NCI-H1417 treated with DMSO at 0.1 percent for 48 hours (cell line): ENCODE measurements at regions not wholly inside any gene's neighbourhood (a gene's known extent, or its start where the extent isn't known, plus 50 kb on each side); places are given as distances from the start of the nearest gene placed in this dataset.

Source experiments
- DNase-seq: peaks from one replicate; lab custom pipeline; 2025; lab: John Stamatoyannopoulos, UW

- no peak for DNase-seq
Measured at GRCh38 chr13:73966331-73966730, 167.9 kb downstream of the KLF12 start.

DNA sequence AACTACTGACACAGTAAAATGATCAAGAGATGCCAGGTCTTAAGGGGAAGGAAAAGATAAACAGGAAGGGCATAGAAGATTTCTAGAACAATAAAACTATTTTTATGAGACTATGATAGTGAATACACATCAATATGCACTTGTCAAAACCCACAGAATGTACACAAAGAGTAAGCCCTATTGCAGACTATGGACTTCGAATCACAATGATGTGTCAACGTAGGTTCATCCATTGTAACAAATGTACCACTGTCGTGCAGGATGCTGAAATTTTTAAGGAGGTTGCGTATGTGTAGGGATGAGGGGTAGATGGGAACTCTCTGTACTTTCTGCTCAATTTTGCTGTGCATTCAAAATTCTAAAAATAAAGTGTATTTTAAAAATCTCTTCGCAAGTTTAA is 171.9 kb downstream of the KLF12 start:
- no peak for DNase-seq

DNA sequence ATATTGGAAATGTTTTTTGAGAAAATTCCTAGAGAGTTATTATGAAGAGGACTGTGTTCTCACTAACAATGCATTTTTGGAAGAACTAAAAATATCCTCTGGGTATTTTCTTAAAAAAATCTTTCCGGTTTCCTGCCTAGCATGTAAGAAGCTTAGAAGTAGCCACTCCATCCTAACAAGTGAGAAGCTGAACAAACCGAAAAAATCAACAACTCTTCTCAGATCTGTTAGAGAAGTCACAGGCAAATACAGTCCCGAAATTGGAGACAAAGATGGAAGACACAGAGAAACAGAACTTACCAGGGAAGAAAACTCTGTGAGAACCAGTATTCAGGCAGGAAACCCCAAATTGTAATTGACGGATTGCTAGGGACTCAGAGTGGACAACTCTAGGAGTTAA is 173.0 kb downstream of the KLF12 start:
- DNase-seq, result no peak

- no peak for DNase-seq
Measured at GRCh38 chr13:73960474-73960873, 173.7 kb downstream of the KLF12 start.

DNA sequence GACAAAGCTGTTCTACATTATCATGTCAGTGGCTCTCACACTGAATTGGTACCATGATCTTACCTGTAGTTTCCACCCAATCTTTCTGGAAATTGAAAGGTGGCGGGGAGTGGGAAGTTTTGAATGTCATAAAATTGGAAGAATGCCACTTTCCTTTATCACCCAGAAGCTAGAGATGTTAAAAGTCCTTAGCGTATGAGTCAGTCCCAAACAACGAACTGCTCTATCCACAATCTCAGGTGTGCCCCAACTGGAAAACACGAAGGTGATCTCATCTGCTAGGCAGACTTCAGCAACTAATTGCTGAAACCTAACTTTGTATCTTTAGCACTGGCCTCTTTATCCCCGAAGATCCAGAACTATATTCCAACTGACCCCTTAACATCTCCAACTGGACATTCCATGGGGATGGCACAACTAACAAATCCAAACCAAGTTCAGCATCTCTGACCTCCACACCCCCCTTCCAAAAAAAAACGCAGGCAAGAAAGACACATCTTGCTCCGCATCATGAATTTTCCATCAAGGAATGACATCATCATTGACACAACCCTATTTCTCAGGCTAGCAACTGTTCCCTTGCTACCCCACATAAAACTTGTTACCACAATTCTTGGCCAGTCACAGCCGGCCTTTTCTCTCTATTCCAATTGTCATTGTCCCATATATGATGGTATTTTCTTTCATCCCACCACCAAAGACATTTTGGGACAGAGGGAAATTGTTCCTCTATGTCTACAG is 175.4 kb downstream of the KLF12 start:
- DNase-seq, result no peak

DNA sequence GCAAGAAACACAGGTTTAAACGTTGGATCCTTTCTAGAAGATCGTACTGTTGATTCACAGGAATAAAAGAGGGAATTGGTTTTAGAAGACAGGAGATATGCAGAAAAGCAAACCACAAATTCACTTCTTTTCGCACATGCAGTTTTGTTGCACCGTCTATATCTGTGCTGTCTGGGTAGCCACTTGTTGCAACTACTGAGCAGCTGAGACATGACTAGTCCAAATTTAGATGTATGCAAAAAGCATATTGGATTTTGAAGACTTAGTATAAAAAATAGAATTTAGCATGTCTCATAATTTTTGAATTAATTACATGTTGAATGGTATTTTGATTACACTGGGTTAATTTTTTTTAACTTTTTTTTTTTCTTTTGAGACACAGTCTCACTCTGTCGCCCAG is 176.3 kb downstream of the KLF12 start:
- DNase-seq, result no peak

GRCh38 chr13:73956795-73957408 is 177.3 kb downstream of the KLF12 start:
- DNase-seq, result no peak

- DNase-seq, result no peak
Measured at GRCh38 chr13:73955977-73956500, 178.2 kb downstream of the KLF12 start.

- no peak for DNase-seq
Measured at GRCh38 chr13:73954808-73955207, 179.4 kb downstream of the KLF12 start.

DNA sequence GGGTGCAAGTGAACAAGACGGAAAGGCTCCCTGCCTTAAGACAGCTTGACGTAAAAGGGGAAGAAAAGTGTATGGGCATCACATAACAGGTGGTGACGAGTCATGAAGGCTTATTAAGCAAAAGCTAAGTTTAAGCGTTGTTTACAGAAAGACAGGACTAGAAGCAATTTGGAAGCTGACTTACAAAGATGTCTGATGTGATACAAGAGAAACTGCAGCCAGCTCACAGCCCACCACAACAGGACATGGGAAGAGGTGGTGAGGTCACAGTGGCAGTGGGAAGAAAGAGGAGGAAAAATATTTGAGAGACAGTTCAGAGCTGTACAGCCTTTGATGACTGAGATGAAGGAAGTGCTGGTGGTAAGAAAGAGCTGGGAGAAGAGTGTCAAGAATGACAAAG is 181.6 kb downstream of the KLF12 start:
- DNase-seq, result no peak

- no peak for DNase-seq
Measured at GRCh38 chr13:73948848-73949529, 185.2 kb downstream of the KLF12 start.

GRCh38 chr13:73945871-73946270 is 188.3 kb downstream of the KLF12 start:
- DNase-seq, result no peak

DNA sequence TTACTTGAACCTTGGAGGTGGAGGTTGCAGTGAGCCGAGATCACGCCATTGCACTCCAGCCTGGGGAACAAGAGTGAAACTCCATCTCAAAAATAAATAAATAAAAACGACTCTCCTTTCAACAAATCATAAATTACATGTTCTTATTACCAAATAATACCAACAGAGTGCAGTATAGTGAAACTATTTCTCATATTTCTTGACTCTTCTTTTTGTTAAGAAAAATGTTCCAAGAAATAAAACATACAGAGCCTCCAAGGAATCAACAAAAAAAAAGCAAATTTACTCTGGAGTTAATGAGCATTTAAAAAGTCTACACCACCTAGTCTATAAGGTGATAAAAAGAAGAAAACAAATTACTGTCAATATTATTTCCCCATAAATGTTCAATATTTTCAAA is 188.8 kb downstream of the KLF12 start:
- no peak for DNase-seq

DNA sequence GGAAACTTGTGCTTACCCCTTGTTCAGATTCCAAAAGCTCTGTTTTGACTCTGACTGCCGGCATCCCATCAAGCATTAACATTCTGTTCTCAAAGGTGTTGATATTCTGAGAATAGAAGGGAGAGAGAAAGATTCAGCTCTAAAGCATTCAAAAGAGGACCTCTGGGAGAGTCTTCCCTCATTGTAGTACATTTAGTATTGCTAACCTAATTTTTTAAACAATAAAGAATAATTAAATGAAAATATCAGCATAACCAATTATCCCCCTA is 190.3 kb downstream of the KLF12 start:
- no peak for DNase-seq

DNA sequence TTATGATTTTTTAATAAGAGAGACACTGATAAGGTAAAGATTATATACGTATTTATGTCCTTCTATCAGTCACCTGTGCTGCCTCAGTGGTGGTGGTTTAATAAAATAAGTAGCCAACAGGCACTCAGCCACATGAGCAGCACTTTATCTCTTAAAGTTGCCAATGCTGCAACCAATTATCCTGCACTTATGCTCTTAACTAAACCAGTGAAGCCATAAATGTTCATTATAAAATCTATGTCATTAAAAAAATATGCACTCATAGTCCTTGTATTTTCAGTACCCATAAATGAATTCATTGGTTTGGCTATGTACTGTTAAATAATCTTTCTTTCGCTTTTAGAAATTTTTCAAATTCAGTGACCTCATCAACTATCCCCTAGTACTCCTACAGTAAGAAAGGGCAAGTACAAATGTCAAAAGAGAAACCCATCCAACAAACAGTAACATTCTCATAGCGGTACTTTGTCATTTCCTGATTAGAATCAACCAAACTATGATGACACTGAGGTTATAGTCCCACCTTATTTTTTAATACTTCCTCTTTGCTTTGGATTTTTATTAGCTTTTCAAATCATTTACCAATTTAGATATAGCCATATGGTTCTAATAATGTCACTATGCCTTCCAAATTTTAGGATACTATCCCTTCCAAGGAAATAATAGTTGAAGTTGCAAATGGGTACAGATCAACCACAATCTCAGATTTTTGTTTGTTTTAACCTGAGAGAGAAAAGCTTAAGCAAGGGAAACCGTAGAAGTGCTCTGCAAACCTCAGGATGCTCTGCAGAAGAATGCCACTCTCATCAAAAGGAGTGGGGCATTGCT is 190.9 kb downstream of the KLF12 start:
- DNase-seq, result no peak

- DNase-seq, result no peak
Measured at GRCh38 chr13:73941752-73942151, 192.5 kb downstream of the KLF12 start.

- no peak for DNase-seq
Measured at GRCh38 chr13:73940098-73940497, 194.1 kb downstream of the KLF12 start.

DNA sequence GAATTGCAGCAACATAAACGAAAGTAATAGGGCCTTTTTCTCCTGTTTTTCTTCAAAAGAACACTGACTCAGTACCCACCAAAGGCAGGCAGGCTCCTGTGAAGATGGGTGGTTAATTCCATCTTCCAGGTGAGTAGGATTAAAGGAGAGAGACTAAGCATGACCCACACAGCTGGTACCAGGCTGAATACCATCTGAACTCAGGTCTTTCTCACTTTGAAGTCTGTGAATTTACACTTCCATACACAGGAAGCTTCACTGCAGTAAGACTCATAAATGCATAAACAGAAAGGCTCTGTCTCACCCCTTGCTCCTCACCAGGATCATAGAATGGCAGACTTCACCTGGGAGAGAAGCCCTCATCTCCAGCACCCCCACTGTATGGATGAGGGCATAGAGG is 194.6 kb downstream of the KLF12 start:
- DNase-seq, result no peak

- DNase-seq, result no peak
Measured at GRCh38 chr13:73939071-73939380, 195.2 kb downstream of the KLF12 start.

- no peak for DNase-seq
Measured at GRCh38 chr13:73938372-73939070, 195.7 kb downstream of the KLF12 start.

DNA sequence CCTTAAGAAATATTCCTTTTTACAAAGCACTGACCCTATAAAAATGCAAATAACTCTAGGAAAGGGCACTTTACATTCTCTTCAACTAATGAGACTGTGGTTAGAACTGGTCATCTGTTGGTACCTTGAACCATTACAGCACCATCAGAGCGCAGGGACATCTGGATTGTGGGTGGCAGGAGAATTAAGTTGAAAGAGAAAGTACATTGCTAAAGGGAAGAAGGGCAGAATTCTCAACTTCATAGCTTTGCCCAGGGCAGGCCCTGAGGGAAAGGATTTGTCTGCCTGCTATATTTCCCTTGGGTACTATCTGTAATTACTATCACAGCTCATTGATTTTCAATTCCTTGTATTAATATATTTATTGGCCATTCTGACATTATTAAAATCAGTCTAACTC is 196.8 kb downstream of the KLF12 start:
- DNase-seq, result no peak

DNA sequence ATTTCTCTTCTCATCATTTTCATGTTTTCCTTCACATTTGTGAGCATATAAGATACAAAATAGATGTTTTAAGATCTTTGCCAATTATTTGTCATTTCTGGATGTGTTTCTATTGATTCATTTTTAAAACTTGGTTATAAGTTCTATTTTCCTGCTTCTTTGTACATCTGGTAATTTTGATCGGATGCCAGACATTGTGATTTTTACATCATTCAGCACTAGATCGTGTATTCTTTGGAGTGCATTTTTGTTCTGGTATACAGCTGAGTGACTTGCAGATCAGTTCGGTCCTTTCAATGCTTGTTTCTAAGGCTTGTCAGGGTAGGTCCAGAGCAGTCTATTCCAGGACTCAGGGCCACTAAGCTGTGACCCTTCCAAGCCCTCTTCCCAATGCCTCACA is 198.2 kb downstream of the KLF12 start:
- no peak for DNase-seq
